WERI-Rb-1 (cell line): ENCODE measurements at regions not wholly inside any gene's neighbourhood (a gene's known extent, or its start where the extent isn't known, plus 50 kb on each side); places are given as distances from the start of the nearest gene placed in this dataset.
A peak's percentile ranks its signal among the peaks of the same experiment; 100 is the strongest.

Experiments
- DNase-seq: peaks from one replicate; pipeline ENCODE4 v3.0.0-alpha.2; 2020
- H3K27ac ChIP-seq: fragments of 250-450 bp; sonication (Bioruptor Pico); 2 replicates; pipeline ENCODE4 v1.5.1; 2020; ENCODE audit warnings: mild to moderate bottlenecking, moderate library complexity
- H3K27me3 ChIP-seq: fragments of 250-450 bp; sonication (Bioruptor Pico); 2 replicates; pipeline ENCODE4 v1.5.1; 2021; ENCODE audit warnings: mild to moderate bottlenecking, low read depth, moderate library complexity; ENCODE audit not compliant: insufficient read depth, severe bottlenecking
- H3K36me3 ChIP-seq: fragments of 250-450 bp; sonication (Bioruptor Pico); 2 replicates; pipeline ENCODE4 v1.5.1; 2020; ENCODE audit warnings: mild to moderate bottlenecking, moderate library complexity
- H3K4me3 ChIP-seq: 2 replicates; pipeline ENCODE4 v1.5.1; 2011; ENCODE audit warnings: low read depth, mild to moderate bottlenecking, control low read depth, low read length
- H3K9me3 ChIP-seq: fragments of 250-450 bp; sonication (Bioruptor Pico); 2 replicates; pipeline ENCODE4 v1.5.1; 2021; ENCODE audit warnings: mild to moderate bottlenecking, moderate library complexity; ENCODE audit not compliant: severe bottlenecking
- TF ChIP-seq, protein P1 (sequence below): IDR thresholded peaks from 2 replicates; pipeline ENCODE4 v1.5.1; 2011; ENCODE audit warnings: low read depth, mild to moderate bottlenecking, control low read depth, inconsistent platforms, low read length

DNA sequence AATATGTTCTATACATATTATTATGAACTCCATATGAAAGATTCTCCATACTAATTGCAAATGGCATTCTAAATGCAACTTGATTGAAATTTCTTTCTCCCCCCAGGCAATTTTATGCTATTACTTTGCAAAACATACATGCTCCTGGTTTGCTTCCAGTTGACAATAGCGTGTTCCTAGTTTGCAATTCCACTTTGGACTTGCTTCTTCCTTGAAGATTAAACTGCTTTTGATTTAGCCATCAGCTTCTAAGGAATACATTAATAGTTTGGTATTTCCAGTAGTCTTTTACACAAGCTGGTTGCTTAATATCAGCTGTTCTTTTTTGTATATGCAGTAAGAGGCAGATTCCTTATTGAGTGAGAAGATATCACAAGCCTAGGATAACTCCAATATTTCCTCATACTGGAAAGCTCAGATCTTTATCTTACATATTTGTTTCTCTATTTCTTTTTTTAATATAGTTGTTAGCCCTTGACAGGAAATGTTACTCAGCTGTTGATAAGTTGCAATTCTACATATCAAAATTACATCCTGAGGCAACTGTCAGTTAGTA, 1941.7 kb upstream of the LRRTM1 start:
- DNase-seq: no peak
- no peak overlapping the region for H3K27ac ChIP-seq
- H3K4me3 ChIP-seq: no peak overlapping the region
- peaks cover 2% of the 10 kb centered on the region for H3K9me3 ChIP-seq
- no peaks in the 10 kb centered on the region for H3K36me3 ChIP-seq
- H3K27me3 ChIP-seq: peaks cover 15% of the 10 kb centered on the region
- TF ChIP-seq, protein P1, sequence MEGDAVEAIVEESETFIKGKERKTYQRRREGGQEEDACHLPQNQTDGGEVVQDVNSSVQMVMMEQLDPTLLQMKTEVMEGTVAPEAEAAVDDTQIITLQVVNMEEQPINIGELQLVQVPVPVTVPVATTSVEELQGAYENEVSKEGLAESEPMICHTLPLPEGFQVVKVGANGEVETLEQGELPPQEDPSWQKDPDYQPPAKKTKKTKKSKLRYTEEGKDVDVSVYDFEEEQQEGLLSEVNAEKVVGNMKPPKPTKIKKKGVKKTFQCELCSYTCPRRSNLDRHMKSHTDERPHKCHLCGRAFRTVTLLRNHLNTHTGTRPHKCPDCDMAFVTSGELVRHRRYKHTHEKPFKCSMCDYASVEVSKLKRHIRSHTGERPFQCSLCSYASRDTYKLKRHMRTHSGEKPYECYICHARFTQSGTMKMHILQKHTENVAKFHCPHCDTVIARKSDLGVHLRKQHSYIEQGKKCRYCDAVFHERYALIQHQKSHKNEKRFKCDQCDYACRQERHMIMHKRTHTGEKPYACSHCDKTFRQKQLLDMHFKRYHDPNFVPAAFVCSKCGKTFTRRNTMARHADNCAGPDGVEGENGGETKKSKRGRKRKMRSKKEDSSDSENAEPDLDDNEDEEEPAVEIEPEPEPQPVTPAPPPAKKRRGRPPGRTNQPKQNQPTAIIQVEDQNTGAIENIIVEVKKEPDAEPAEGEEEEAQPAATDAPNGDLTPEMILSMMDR: no peak

DNA sequence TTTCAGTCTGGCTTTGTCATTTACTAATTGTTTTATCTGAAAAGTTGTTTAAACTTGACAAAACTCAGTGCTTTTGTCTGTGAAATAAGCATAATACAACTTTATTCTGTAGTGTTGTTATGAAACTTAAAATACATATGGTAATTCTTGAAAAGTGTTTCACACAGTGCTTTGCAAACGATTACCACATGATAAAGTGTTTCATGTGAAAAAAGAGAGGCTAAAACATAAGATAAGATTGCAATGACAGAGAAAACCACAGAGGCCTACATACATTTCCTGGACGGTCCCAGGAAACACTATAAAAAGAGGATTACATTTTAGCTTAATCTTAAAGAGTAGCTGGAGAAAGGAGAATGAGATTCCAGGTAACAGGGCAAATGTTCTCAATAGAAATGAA, 1934.6 kb upstream of the LRRTM1 start:
- H3K27me3 ChIP-seq: no peaks in the 10 kb centered on the region
- TF ChIP-seq, protein P1: no peak

DNA sequence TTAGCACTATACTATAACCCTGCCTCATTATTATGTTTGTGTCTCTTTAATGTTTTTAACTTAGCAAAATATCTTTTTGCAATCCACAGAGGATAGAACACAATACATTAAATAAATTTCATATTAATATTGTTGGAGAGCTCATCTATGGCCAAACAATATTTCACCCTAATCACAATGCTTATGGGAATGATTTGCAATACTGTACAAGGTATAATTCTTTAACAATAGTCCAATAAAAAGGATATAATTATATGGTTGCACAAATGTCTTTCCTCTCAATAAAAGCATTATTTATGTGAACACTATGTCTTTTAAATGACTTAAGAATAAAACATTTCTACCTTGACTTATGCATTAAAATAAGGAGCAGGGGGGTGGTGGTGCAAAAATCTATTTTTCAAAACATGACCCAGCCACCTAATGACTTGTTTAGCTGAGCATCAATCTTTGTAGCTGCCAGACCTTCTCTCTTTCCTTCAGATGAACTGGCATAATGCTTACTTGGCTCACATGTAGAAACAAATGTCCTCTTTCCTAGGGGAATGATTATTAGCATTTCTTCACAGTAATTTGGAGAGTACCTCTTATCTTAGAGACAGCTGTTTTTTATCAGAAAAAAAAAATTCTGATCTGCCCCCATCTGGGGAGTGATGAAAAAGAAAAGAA, 1933.6 kb upstream of the LRRTM1 start:
- H3K27me3 ChIP-seq: no peaks in the 10 kb centered on the region
- no peak overlapping the region for H3K4me3 ChIP-seq
- H3K9me3 ChIP-seq: peaks cover 3% of the 10 kb centered on the region
- TF ChIP-seq, protein P1: no peak
- no peaks in the 10 kb centered on the region for H3K36me3 ChIP-seq
- H3K27ac ChIP-seq: no peak overlapping the region
- no peak for DNase-seq

More for the DNA sequence above, 1934.6 kb upstream of the LRRTM1 start:
- H3K4me3 ChIP-seq: no peak overlapping the region
- peaks cover 3% of the 10 kb centered on the region for H3K9me3 ChIP-seq
- DNase-seq: no peak
- H3K27ac ChIP-seq: no peak overlapping the region
- no peaks in the 10 kb centered on the region for H3K36me3 ChIP-seq

DNA sequence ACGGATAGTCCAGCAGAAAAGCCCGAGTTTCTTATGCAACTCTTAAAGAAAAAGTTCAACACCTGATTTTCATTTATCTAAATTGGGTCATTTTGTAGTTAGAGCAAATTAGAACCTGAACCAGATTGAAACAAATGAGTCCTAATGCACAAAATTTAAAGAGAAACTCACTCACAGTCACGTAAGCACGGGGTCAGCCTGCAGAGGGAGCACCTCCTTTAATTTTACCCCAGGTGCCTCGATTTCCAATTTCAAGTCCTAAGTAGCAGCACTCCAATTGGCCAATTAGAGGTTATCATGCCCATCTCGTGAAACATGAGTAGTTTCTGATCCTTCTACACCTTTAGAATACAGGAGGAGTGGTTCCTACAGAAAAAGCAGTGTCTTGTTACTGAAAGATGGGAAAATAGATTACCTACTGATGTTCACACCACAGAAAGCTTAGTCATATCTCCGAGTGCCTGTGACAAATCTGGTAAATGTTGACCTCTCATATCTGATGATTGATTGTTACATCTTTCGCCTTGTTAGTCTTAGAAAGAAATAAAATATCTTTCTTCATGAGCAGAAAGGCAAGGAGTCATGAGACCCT, 1929.8 kb upstream of the LRRTM1 start:
- DNase-seq: no peak
- Histone ChIP-seq H3K4me3 (no peak overlapping the region), H3K9me3 (no peaks in the 10 kb centered on the region), H3K27me3 (no peaks in the 10 kb centered on the region), H3K36me3 (no peaks in the 10 kb centered on the region), H3K27ac (no peak overlapping the region)
- TF ChIP-seq, protein P1: peak; percentile 39; the same call in 1 of the 2 replicates

DNA sequence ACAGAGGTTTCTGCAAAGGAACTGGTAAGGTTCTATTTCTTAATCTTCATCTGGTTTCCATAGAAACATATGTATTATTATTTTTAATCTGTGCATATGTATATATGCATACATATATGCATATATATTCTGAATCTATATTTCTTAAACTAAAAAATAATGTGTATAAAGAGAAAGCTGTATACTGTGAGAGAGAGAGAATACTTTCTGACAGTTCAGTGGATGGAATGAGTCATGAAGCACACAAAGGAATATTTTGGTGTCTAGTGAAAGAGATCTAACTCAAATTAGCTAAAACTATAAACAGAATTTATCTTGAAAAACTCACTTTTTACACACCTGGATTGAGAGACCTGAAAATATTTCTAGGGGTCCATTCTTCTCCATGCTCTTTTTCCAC, 1929.3 kb upstream of the LRRTM1 start:
- TF ChIP-seq, protein P1: no peak
- H3K9me3 ChIP-seq: no peaks in the 10 kb centered on the region
- H3K36me3 ChIP-seq: no peaks in the 10 kb centered on the region
- no peak overlapping the region for H3K27ac ChIP-seq
- no peak for DNase-seq
- no peaks in the 10 kb centered on the region for H3K27me3 ChIP-seq
- no peak overlapping the region for H3K4me3 ChIP-seq
